HFFc6 (cell line): ENCODE measurements at regions not wholly inside any gene's neighbourhood (a gene's known extent, or its start where the extent isn't known, plus 50 kb on each side); places are given as distances from the start of the nearest gene placed in this dataset.
A peak's percentile ranks its signal among the peaks of the same experiment; 100 is the strongest.

Source experiments
- DNase-seq: peaks from one replicate; pipeline ENCODE4 v3.0.0-alpha.2; 2018
- H3K27ac Mint-ChIP-seq: 2 replicates; pipeline ENCODE4 v1.8.0; 2020; ENCODE audit warnings: mild to moderate bottlenecking, mixed read lengths
- H3K27me3 Mint-ChIP-seq: 2 replicates; pipeline ENCODE4 v1.8.0; 2021; ENCODE audit warnings: mild to moderate bottlenecking, moderate library complexity, mixed read lengths; ENCODE audit not compliant: insufficient read depth
- H3K36me3 Mint-ChIP-seq: 2 replicates; pipeline ENCODE4 v1.8.0; 2021; ENCODE audit warnings: low read depth, mixed read lengths
- H3K4me1 Mint-ChIP-seq: 2 replicates; pipeline ENCODE4 v1.8.0; 2020; ENCODE audit warnings: low read depth, mixed read lengths
- H3K4me3 Mint-ChIP-seq: 2 replicates; pipeline ENCODE4 v1.8.0; 2020; ENCODE audit warnings: mild to moderate bottlenecking, moderate library complexity, mixed read lengths
- H3K9me3 Mint-ChIP-seq: 2 replicates; pipeline ENCODE4 v1.8.0; 2020; ENCODE audit warnings: mild to moderate bottlenecking, mixed read lengths
- TF ChIP-seq, protein P1 (sequence below): fragments of 200-600 bp; sonication (generic); IDR thresholded peaks from 2 replicates; pipeline ENCODE4 v1.5.0; 2021; ENCODE audit warnings: antibody characterized with exemption, mild to moderate bottlenecking

DNA sequence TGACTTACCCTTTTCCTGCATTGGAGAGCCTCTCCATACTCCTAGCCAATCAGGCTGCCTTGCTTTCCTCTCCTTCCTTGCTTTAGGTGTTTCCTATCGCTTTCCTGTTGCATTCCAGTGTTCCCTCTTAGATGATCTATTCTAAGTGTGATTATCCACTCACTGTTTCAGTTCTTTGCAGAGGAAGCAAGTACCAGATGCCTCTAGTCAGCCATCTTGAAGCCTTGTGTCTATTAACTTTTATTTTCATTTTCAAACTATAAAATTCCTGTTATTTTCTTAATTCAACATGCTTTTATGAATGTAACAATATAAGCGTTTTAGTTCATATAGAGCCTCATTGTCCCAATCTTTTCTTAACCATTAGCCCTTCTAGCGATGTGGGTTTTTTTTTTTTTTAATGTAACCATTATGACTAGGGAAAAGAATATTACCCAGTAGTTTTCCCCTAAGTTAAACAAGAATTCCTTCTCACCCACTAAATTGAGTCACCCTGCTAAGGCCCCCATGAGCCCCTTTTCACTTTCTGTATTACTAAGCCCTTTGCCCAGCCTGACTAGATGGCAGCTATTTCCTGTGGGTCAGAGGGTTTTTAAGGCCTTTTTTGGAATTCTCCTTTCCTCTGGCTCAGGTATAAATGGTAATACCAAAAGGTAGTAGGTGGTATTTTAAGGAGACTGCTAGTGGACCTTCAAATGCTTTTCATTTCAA, 229.4 kb upstream of the CTNNB1 start:
- Mint-ChIP-seq H3K9me3 (peaks cover 10% of the 10 kb centered on the region), H3K4me3 (no peak overlapping the region)

DNA sequence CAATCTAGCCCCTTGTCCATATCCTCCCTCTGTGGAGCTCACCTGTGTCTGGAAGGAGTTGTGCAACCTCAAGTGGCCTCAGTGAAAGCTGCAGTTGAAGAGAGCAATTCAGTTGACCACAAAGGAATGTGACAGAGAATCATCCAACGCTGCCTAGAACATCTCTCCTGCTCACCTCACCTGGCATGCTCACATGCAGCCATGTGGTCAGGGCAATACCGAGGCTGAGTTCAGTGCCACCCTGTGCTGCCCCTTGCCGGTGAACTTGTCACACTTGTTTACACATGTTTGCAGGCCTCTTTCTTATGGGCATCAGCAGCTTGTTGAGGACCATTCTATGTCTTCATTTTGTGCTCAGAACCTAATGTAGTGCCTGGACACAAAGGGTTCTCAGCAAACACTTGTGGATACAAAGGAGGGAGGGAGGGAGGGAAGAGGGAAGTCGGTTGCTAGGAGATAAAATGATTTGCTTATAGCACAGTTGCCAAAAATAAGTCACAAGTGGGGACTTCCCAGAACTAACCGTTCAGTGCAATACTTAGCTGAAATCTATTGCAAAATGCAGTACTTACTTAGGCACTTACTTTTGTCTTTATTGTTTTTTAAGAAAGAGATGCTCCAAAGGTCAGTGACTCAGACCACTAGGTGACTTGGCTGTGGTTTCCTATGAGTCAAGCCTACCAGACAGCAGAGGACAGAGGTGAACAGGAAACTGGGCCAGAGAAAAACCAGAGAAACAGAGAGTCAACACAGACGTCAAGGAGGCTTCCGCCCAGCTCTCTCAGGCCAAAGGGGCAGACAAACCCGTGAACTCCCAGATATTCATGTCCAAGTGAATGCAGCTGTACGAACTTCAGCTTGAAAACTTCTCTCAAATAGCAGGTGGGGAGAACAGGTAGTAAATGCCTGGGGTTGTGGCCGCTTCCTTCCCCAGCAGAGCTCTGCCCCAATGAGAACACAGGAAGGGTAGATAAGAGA, 227.8 kb upstream of the CTNNB1 start:
- Mint-ChIP-seq H3K27ac (peak overlapping the region; percentile 86), H3K9me3 (peaks cover 11% of the 10 kb centered on the region), H3K4me1 (peaks cover 19% of the 10 kb centered on the region; the same call in 1 of the 2 replicates), H3K4me3 (0 out of 2 replicates have a peak overlapping the region, but pooled peaks have one; percentile 36), H3K36me3 (no peaks in the 10 kb centered on the region), H3K27me3 (peaks cover 3% of the 10 kb centered on the region; the same call in 1 of the 2 replicates)
- DNase-seq = peak; percentile 92
- TF ChIP-seq, protein P1, sequence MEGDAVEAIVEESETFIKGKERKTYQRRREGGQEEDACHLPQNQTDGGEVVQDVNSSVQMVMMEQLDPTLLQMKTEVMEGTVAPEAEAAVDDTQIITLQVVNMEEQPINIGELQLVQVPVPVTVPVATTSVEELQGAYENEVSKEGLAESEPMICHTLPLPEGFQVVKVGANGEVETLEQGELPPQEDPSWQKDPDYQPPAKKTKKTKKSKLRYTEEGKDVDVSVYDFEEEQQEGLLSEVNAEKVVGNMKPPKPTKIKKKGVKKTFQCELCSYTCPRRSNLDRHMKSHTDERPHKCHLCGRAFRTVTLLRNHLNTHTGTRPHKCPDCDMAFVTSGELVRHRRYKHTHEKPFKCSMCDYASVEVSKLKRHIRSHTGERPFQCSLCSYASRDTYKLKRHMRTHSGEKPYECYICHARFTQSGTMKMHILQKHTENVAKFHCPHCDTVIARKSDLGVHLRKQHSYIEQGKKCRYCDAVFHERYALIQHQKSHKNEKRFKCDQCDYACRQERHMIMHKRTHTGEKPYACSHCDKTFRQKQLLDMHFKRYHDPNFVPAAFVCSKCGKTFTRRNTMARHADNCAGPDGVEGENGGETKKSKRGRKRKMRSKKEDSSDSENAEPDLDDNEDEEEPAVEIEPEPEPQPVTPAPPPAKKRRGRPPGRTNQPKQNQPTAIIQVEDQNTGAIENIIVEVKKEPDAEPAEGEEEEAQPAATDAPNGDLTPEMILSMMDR = no peak

More for the DNA sequence above, 229.4 kb upstream of the CTNNB1 start:
- no peak for DNase-seq
- peaks cover 19% of the 10 kb centered on the region; the same call in 1 of the 2 replicates for H3K4me1 Mint-ChIP-seq
- H3K36me3 Mint-ChIP-seq = no peaks in the 10 kb centered on the region
- TF ChIP-seq, protein P1 = no peak
- H3K27ac Mint-ChIP-seq = no peak overlapping the region
- peaks cover 3% of the 10 kb centered on the region; the same call in 1 of the 2 replicates for H3K27me3 Mint-ChIP-seq

DNA sequence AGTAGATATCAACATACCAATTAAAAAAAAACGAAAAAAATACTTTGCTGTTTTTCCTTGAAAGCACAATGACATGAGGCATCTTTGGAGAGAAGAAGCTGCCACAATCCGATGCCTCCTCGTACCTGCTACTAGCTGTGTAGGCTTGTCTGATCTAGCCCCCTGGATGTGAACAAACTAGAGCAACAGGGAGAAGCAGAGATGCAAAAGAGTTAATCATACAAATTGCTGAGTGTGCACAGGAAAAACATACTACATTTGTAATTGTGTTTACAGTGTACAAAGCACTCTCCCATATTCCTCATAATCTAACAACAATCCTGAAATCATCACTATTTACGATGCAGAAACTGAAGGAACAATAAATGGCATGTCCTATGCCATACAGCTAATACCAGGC, 227.0 kb upstream of the CTNNB1 start:
- H3K4me1 Mint-ChIP-seq = peaks cover 19% of the 10 kb centered on the region; the same call in 1 of the 2 replicates
- TF ChIP-seq, protein P1 = no peak
- H3K27ac Mint-ChIP-seq = peak overlapping the region; percentile 86; the same call in 1 of the 2 replicates
- no peaks in the 10 kb centered on the region for H3K36me3 Mint-ChIP-seq
- DNase-seq = no peak
- peaks cover 3% of the 10 kb centered on the region; the same call in 1 of the 2 replicates for H3K27me3 Mint-ChIP-seq
- no peak overlapping the region for H3K4me3 Mint-ChIP-seq
- peaks cover 20% of the 10 kb centered on the region for H3K9me3 Mint-ChIP-seq

DNA sequence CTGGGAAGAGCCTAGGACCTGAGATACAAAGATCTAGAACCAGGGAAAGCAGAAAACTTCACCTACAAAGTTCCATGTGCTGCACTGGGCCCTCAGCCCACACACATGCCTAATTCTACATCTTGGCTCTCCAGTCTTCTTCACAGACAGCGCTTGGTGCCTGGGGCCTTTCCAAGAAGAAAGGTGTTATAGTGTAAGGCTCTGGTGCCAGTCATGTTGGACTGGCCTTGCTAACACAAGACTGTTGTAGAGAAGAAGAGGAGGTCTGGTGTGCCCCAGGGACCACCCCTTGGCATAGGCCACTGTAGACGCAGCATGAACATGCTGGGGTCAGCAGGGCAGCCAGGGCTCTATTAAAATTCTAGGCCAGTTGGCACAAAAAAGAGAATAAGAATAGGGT, 226.2 kb upstream of the CTNNB1 start:
- TF ChIP-seq, protein P1 = no peak
- H3K36me3 Mint-ChIP-seq = no peaks in the 10 kb centered on the region
- H3K27me3 Mint-ChIP-seq = peaks cover 3% of the 10 kb centered on the region; the same call in 1 of the 2 replicates
- no peak for DNase-seq
- peaks cover 19% of the 10 kb centered on the region; the same call in 1 of the 2 replicates for H3K4me1 Mint-ChIP-seq
- H3K4me3 Mint-ChIP-seq = no peak overlapping the region
- H3K9me3 Mint-ChIP-seq = peaks cover 24% of the 10 kb centered on the region
- no peak overlapping the region for H3K27ac Mint-ChIP-seq

DNA sequence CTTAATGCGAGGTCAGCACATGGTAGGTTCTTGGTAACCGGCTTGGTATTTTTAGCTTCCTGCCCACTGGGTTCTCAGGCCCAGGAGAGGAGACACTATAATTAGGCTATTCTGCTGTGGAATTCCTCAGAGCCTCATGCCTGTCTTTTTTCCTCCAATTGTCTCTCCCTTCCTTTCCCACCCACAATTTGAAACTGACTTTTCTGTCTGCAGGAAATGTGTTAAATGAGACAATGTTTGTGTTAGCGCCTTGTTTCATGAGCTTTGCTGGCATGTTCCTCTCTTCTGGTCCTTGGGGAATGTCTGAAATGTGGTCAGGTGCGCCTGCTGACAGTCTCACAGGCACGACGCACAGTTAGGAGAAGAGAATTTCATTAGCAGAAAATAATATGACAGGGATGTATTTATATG, 223.6 kb upstream of the CTNNB1 start:
- peaks cover 1% of the 10 kb centered on the region for H3K27me3 Mint-ChIP-seq
- peak overlapping the region; percentile 19; the same call in 1 of the 2 replicates for H3K27ac Mint-ChIP-seq
- no peak for DNase-seq

More for the DNA sequence above, 223.6 kb upstream of the CTNNB1 start:
- TF ChIP-seq, protein P1 = no peak
- Mint-ChIP-seq H3K9me3 (peaks cover 28% of the 10 kb centered on the region), H3K4me1 (peaks cover 19% of the 10 kb centered on the region; the same call in 1 of the 2 replicates), H3K4me3 (no peak overlapping the region), H3K36me3 (no peaks in the 10 kb centered on the region)
